Liver (tissue), 3 donors: ENCODE measurements at regions not wholly inside any gene's neighbourhood (a gene's known extent, or its start where the extent isn't known, plus 50 kb on each side); places are given as distances from the start of the nearest gene placed in this dataset.

Experiments
- CTCF ChIP-seq: fragments of 150-350 bp; IDR thresholded peaks from 2 replicates; pipeline ENCODE4 v1.5.1; 2017; ENCODE audit warnings: improper control_type of control experiment, low read depth, low read length; ENCODE audit not compliant: missing input control
- GABPA ChIP-seq, 2 donors: IDR thresholded peaks in 1 of 2; conservative IDR thresholded peaks in 1 of 2; 2 replicates each; pipeline ENCODE4 v1.6.1; 2016; ENCODE audit warnings: antibody characterized with exemption in 2 of 2, mild to moderate bottlenecking in 1 of 2, moderate library complexity in 1 of 2
- MAX ChIP-seq: IDR thresholded peaks from 2 replicates; pipeline ENCODE4 v1.6.1; 2016; ENCODE audit warnings: antibody characterized with exemption
- RAD21 ChIP-seq, 2 donors: IDR thresholded peaks; 2 replicates each; pipeline ENCODE4 v1.6.1; 2016; ENCODE audit warnings: antibody characterized with exemption in 2 of 2, mild to moderate bottlenecking in 2 of 2
- REST ChIP-seq: IDR thresholded peaks from 2 replicates; pipeline ENCODE4 v1.6.1; 2016; ENCODE audit warnings: antibody characterized with exemption, mild to moderate bottlenecking
- RXRA ChIP-seq, 2 donors: IDR thresholded peaks; 2 replicates each; pipeline ENCODE4 v1.6.1; 2017 to 2018; ENCODE audit warnings: antibody characterized with exemption in 2 of 2, mild to moderate bottlenecking in 1 of 2
- SP1 ChIP-seq: IDR thresholded peaks from 2 replicates; pipeline ENCODE4 v1.6.1; 2018; ENCODE audit warnings: antibody characterized with exemption, mild to moderate bottlenecking
- TAF1 ChIP-seq: conservative IDR thresholded peaks from 2 replicates; pipeline ENCODE4 v1.6.1; 2016; ENCODE audit warnings: antibody characterized with exemption, mild to moderate bottlenecking
- YY1 ChIP-seq: IDR thresholded peaks from 2 replicates; pipeline ENCODE4 v1.6.1; 2016; ENCODE audit warnings: antibody characterized with exemption, mild to moderate bottlenecking
- donor health status: healthy.
- donor health status: healthy.

- TF ChIP-seq TAF1: no peak
- no peak for TF ChIP-seq YY1
- no peak for TF ChIP-seq RXRA (IDR thresholded peaks at IDR 0.05)
- TF ChIP-seq CTCF: no peak
- TF ChIP-seq RAD21 (IDR thresholded peaks at IDR 0.05): no peak
- TF ChIP-seq REST: no peak
- no peak for TF ChIP-seq MAX
- TF ChIP-seq GABPA (IDR thresholded peaks at IDR 0.05 in 1 of 2, conservative IDR thresholded peaks at IDR 0.05 in 1 of 2): no peak
- TF ChIP-seq SP1: no peak
Observed at GRCh38 chr1:48068206-48068605, 71.0 kb upstream of the TRABD2B start.
